NB4 (cell line): ENCODE measurements at regions not wholly inside any gene's neighbourhood (a gene's known extent, or its start where the extent isn't known, plus 50 kb on each side); places are given as distances from the start of the nearest gene placed in this dataset.

Experiments used
- DNase-seq: peaks from one replicate; pipeline ENCODE4 v3.0.0; 2010; ENCODE audit warnings: low read depth
- H3K4me3 ChIP-seq: one replicate; pipeline ENCODE4 v1.5.1; 2011; ENCODE audit warnings: mild to moderate bottlenecking, low read depth, low read length, moderate library complexity
- CTCF ChIP-seq: IDR thresholded peaks from one replicate; pipeline ENCODE4 v1.5.1; 2012; ENCODE audit warnings: low read depth, low read length
- MAX ChIP-seq: IDR thresholded peaks from 2 replicates; pipeline ENCODE4 v1.6.1; 2011; ENCODE audit warnings: low read depth, low read length
- MYC ChIP-seq: IDR thresholded peaks from 2 replicates; pipeline ENCODE4 v1.6.1; 2011; ENCODE audit warnings: low read depth, low read length
- POLR2A ChIP-seq: IDR thresholded peaks from 2 replicates; pipeline ENCODE4 v1.6.1; 2011; ENCODE audit warnings: mild to moderate bottlenecking; ENCODE audit not compliant: insufficient read length; ENCODE audit errors: extremely low read depth

GRCh38 chr3:27943106-27943505, 221.0 kb upstream of the EOMES start:
- no peak overlapping the region for H3K4me3 ChIP-seq
- peak; percentile 11 for DNase-seq
- TF ChIP-seq CTCF: peak; percentile 25
- no peak for TF ChIP-seq MAX
- TF ChIP-seq POLR2A: no peak

- H3K4me3 ChIP-seq: no peak overlapping the region
- TF ChIP-seq CTCF (no peak), MYC (no peak)
- no peak for DNase-seq
These were observed 223.1 kb upstream of the EOMES start for GRCh38 chr3:27945229-27945628.

- H3K4me3 ChIP-seq: no peak overlapping the region
- TF ChIP-seq CTCF: no peak
- TF ChIP-seq POLR2A: no peak
- no peak for TF ChIP-seq MYC
- no peak for TF ChIP-seq MAX
- DNase-seq: no peak
These were observed 238.0 kb upstream of the EOMES start for GRCh38 chr3:27960133-27960532.

- no peak for DNase-seq
- H3K4me3 ChIP-seq: no peak overlapping the region
- TF ChIP-seq POLR2A (no peak), MAX (no peak), CTCF (no peak), MYC (no peak)
These were observed 241.4 kb upstream of the EOMES start for GRCh38 chr3:27963519-27963918.

GRCh38 chr3:27971600-27971999, 249.5 kb upstream of the EOMES start:
- DNase-seq: no peak
- TF ChIP-seq MYC (no peak), POLR2A (no peak)

GRCh38 chr3:27976933-27977332, 254.8 kb upstream of the EOMES start:
- peak; percentile 91 for DNase-seq
- peak; percentile 91 for TF ChIP-seq MYC
- peak; percentile 99 for TF ChIP-seq MAX
- TF ChIP-seq CTCF: no peak
- no peak for TF ChIP-seq POLR2A

More at GRCh38 chr3:27971600-27971999, 249.5 kb upstream of the EOMES start:
- H3K4me3 ChIP-seq: no peak overlapping the region

More at GRCh38 chr3:27976933-27977332, 254.8 kb upstream of the EOMES start:
- no peak overlapping the region for H3K4me3 ChIP-seq
